PC-3 (cell line): ENCODE measurements at regions not wholly inside any gene's neighbourhood (a gene's known extent, or its start where the extent isn't known, plus 50 kb on each side); places are given as distances from the start of the nearest gene placed in this dataset.

ENCODE experiments used
- EZH2 ChIP-seq: fragments of 300-600 bp; sonication (generic); IDR thresholded peaks from one replicate; pipeline ENCODE4 v1.6.1; 2017; ENCODE audit warnings: antibody characterized with exemption, mild to moderate bottlenecking, low read length; ENCODE audit not compliant: unreplicated experiment
- TF ChIP-seq, protein P1 (sequence below): fragments of 300-600 bp; sonication (generic); conservative IDR thresholded peaks from 2 replicates; pipeline ENCODE4 v1.5.1; 2017; ENCODE audit warnings: antibody characterized with exemption, low read depth, mild to moderate bottlenecking, low read length

DNA sequence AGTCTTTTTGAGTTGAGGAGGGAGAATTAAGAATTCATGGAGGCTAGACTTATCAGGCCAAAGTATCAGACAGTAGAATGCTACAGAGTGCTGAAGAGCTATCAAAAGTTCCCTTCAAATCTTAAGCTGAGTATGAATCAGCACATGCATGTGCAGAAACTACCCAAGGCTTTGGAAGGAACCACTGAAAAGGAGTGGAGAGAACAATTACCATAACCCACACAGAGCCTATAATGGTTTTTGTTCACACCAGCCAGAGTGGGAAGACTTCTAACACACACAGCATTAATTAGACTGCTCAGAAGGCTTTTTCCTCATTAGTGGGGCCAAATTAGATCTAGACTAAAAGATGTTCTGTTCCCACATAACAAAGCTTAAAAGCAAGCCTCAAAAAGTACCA is 83.7 kb upstream of the SLC6A11 start:
- no peak for TF ChIP-seq EZH2
- TF ChIP-seq, protein P1, sequence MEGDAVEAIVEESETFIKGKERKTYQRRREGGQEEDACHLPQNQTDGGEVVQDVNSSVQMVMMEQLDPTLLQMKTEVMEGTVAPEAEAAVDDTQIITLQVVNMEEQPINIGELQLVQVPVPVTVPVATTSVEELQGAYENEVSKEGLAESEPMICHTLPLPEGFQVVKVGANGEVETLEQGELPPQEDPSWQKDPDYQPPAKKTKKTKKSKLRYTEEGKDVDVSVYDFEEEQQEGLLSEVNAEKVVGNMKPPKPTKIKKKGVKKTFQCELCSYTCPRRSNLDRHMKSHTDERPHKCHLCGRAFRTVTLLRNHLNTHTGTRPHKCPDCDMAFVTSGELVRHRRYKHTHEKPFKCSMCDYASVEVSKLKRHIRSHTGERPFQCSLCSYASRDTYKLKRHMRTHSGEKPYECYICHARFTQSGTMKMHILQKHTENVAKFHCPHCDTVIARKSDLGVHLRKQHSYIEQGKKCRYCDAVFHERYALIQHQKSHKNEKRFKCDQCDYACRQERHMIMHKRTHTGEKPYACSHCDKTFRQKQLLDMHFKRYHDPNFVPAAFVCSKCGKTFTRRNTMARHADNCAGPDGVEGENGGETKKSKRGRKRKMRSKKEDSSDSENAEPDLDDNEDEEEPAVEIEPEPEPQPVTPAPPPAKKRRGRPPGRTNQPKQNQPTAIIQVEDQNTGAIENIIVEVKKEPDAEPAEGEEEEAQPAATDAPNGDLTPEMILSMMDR, result no peak
